ENCODE measurements at regions not wholly inside any gene's neighbourhood (a gene's known extent, or its start where the extent isn't known, plus 50 kb on each side); places are given as distances from the start of the nearest gene placed in this dataset.
A peak's percentile ranks its signal among the peaks of the same experiment; 100 is the strongest.
"Not testable (repeated sequence)": the region's sequence is repeated elsewhere in the genome, so short reads cannot be mapped to it uniquely, and the experiment has no call there.

DNA sequence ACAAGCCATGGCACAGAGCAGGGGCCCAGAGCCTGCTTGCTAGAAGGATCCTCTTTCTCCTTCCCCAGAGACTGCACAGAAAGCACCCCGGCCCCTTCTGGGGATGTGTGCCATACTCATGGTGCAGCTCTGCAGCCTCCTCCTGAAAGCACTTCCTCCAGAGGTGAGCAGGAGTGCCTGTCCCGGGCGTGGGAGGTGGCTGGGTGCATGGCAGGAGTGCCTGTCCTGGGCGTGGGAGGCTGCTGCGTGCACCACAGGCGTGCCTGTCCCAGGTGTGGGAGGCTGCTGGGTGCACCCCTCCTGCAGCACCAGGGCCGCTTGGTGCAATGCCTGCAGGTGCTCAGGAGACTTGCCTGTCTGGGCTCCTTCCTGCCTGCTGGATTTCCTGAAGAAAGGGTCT is 913.3 kb downstream of the UQCRFS1 start:
- H3K4me3 ChIP-seq (ENCODE audit: low read depth, low read length): no peak overlapping the region
- no peak for DNase-seq (ENCODE audit: low read depth)
- TF ChIP-seq, protein P1, sequence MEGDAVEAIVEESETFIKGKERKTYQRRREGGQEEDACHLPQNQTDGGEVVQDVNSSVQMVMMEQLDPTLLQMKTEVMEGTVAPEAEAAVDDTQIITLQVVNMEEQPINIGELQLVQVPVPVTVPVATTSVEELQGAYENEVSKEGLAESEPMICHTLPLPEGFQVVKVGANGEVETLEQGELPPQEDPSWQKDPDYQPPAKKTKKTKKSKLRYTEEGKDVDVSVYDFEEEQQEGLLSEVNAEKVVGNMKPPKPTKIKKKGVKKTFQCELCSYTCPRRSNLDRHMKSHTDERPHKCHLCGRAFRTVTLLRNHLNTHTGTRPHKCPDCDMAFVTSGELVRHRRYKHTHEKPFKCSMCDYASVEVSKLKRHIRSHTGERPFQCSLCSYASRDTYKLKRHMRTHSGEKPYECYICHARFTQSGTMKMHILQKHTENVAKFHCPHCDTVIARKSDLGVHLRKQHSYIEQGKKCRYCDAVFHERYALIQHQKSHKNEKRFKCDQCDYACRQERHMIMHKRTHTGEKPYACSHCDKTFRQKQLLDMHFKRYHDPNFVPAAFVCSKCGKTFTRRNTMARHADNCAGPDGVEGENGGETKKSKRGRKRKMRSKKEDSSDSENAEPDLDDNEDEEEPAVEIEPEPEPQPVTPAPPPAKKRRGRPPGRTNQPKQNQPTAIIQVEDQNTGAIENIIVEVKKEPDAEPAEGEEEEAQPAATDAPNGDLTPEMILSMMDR (conservative IDR thresholded peaks at IDR 0.05; ENCODE audit: low read depth, low read length): no peak

DNA sequence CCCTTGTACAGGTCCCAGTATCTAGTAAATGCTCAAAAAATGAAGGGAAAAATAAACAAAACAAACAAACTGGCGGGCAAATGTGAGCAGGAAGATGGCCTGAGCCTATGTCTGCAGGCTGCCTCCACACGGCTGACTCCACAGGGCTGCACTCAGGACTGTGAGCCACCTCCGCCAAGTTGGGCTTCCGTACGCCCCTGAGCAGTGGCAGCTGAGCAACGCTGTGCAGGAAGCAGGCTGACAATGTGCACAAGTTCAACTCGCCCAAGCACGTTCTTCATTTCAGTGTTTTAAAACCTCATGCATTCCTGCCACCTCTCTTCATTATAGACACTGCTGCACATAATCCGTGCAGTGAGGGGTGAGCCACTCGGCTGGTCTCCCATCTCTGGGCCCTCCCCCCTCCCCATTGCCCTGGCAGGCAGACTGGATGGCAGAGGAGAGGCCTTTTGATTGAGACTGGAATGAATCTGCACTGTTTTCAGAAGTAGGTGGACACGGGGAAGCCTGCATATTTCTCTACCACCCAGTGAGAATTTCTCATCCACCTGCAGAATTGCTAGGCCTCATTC is 915.3 kb downstream of the UQCRFS1 start:
- no peak overlapping the region for H3K4me3 ChIP-seq (ENCODE audit: low read depth, low read length)
- TF ChIP-seq, protein P1 (conservative IDR thresholded peaks at IDR 0.05; ENCODE audit: low read depth, low read length): no peak
- no peak for DNase-seq (ENCODE audit: low read depth)

DNA sequence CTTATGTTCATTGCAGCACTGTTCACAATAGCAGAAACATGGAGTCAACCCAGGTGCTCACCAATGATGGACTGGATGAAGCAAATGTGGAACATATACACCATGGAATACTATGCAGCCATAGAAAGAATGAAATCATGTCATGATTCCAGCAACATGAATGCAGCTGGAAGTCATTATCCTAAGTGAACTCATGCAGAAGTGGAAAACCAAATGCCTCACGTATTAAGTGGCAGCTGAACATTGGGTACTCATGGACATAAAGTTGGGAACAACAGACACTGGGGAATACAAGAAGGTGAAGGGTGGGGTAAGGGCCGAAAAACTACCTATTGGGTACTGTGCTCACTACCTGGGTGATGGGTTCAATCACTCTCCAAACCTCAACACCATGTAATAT is 915.9 kb downstream of the UQCRFS1 start:
- no peak overlapping the region for H3K4me3 ChIP-seq (ENCODE audit: low read depth, low read length)
- DNase-seq (ENCODE audit: low read depth): no peak
- TF ChIP-seq, protein P1 (conservative IDR thresholded peaks at IDR 0.05; ENCODE audit: low read depth, low read length): no peak

DNA sequence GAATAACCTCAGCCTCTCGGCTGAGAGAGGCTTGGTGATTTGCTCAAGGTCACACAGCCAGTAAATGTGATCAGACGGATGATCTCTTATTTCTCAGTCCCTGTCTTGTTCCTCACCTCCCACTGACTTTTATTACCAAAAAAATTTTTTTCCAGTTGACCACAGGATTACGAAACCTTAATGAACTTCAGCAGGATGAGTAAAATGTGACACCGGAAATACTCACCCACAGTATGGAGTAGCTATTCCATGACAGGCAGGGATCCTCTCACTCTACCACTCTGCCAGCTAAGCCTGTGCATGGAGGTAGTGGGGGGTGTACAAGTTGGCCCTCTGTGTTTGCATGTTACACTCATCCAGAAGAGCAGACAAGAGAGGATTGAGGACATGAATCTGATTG is 916.4 kb downstream of the UQCRFS1 start:
- TF ChIP-seq, protein P1 (conservative IDR thresholded peaks at IDR 0.05; ENCODE audit: low read depth, low read length): no peak
- no peak overlapping the region for H3K4me3 ChIP-seq (ENCODE audit: low read depth, low read length)
- DNase-seq (ENCODE audit: low read depth): peak; percentile 63

DNA sequence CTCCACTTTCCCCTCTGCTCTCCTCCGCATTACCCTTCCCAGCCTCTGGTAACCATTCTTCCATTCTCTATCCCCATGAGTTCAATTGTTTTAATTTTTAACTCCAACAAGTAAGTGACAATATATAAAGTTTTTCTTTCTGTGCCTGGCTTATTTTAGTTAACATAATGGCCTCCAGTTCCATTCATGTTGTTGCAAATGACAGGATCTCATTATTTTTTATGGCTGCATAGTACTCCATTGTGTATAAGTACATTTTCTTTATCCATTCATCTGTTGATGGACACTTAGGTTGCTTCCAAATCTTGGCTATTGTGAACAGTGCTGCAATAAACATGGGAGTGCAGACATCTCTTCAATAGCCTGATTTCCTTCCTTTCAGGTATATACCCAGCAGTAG is 918.0 kb downstream of the UQCRFS1 start:
- not testable (repeated sequence) for DNase-seq (ENCODE audit: low read depth); H3K4me3 ChIP-seq (ENCODE audit: low read depth, low read length)

DNA sequence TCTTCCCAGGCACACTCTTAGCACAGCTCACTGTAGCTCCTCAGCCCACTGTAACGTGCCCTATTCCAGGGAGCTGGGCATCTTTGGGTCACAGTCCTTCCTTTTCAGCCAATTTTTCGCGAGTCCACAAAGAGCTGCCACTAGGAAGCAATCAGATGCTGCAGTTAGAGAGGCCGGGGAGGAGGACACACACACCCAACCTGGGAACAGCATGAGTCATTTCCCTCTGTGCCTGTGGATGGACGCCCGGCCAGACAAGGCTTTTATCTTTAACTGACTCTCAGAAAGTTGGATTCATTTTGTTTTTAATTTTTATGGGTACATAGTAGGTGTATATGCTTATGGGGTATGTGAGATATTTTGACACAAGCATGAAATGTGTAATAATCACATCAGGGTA is 918.6 kb downstream of the UQCRFS1 start:
- H3K4me3 ChIP-seq (ENCODE audit: low read depth, low read length): no peak overlapping the region
- TF ChIP-seq, protein P1 (conservative IDR thresholded peaks at IDR 0.05; ENCODE audit: low read depth, low read length): no peak
- DNase-seq (ENCODE audit: low read depth): peak; percentile 63

DNA sequence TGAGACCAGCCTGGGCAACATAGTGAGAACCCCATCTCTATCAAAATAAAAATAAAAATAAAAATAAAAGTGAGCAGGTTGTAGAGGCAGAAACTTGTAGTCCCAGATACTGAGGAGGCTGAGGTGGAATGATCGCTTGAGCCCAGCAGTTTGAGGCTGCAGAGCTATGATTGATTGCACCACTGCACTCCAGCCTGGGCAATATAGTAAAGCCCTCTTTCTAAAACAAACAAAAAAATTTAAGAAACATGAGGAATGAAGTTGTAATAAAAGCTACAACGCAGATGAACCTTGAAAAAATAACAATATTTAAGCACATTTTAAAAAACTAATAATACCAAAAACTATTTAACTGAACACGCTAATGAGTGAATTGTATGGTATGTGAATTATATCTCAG is 919.3 kb downstream of the UQCRFS1 start:
- no peak for DNase-seq (ENCODE audit: low read depth)
- H3K4me3 ChIP-seq (ENCODE audit: low read depth, low read length): no peak overlapping the region
- TF ChIP-seq, protein P1 (conservative IDR thresholded peaks at IDR 0.05; ENCODE audit: low read depth, low read length): no peak

All from choroid plexus epithelial cell (primary cell).